ENCODE measurements at regions not wholly inside any gene's neighbourhood (a gene's known extent, or its start where the extent isn't known, plus 50 kb on each side); places are given as distances from the start of the nearest gene placed in this dataset.

DNA sequence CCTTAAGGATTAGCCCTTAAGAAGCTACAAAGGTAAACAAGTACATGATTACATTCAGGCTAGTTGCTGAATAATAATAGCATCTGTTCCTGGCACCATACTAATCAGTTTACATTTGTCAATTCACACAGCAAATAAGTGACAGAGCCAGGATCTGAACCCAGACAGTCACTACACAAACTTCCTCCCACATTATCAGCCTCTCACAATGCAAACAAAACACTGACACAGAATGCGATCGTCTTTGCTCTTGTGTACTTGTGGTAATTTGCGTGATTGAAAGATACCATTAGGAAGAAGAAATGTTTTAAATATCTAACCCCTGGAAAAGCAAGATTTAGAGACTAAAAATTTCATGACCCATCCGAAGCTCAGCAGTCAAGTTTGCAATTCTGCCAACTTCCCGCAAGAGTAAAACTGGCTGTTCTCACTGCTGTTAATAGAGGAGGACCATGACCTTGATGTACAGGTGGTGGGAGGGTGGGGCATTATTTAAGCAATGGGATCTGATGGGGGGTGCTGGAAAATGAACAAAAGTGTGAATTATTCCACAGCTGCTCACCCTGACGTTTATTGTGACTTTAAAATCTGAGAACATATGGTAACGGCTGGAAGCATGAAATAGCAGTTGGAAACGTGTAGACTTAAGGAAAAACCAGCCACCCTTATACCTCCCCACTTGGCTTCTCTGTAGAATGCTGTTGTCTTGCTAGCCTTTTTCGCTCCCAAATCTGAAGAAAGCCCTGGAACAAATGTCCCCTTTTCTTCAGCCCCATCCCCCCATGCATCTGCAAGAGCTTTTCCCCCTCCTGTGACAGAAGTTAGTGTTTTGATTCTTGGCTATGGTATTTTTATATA lies 95.3 kb upstream of the ARMC2 start:
- peak in 1 of 2 experiments; percentile 39 for DNase-seq

DNA sequence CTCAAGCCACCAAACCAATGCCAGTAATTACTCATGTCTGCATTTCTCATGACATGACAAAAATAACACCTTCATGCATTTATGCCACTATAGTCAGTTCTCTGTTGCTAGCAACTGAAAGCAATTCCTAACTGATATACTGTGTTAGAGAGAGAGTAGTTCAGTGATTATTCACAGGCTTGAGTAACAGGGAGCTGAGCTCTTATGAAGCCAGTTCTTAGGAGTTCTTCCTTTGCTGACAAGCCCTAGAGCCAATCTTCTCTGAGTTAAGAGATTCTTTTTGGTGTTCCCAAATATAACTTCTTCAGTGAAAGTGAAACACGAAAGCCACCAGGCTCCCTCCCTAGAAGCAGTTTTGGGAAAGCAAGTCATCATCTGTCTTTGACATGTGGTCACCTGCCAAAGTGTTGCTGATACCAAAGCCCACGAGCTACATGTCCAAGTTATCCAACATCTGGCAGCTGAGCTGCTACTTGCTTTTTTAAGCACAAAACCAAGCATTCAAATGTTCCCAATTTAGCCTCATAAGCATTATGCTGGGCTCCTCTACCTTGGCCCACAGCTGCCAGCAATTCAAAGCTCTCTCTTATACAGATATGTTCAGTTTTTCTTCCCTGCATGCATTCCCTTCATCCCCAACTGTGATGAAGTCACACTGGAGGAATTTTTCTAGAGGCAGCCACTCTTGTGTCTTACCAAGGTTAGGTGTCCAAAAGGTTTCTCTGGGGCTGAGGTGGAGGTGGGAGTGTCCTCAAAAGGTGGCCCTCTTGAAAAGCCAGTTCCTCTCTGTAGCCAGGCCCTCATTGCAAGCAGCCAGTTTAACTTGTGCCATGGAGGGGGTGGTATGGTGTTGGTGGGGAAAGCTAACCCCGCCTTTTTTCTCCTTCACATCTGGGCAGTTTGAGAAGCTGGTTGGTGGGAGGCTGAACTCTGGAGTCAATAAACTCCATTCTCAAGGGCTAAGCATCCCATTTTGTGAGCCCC lies 92.7 kb upstream of the ARMC2 start:
- no peak for DNase-seq

DNA sequence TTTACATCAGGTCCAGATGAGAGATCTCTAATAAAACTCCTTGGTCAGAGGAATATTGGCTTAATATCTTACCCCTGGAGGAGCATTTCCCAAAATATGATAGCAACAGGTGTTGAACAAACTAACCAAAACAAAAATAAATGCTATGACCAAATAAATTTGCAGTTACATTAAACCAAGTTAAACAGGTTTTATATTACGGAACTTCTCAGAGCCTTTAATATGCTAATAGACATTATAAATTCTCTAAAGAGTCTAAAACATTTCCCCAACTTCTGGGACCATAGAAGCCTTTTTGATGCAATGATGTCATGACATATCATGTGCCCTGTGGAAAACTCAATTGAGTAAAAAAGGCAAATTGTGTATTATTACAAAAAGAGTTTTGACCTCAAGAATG lies 90.9 kb upstream of the ARMC2 start:
- DNase-seq: no peak

- DNase-seq: no peak
Observed at GRCh38 chr6:108758884-108759283, 89.3 kb upstream of the ARMC2 start.

GRCh38 chr6:108760126-108761050 lies 87.8 kb upstream of the ARMC2 start:
- DNase-seq: no peak

DNA sequence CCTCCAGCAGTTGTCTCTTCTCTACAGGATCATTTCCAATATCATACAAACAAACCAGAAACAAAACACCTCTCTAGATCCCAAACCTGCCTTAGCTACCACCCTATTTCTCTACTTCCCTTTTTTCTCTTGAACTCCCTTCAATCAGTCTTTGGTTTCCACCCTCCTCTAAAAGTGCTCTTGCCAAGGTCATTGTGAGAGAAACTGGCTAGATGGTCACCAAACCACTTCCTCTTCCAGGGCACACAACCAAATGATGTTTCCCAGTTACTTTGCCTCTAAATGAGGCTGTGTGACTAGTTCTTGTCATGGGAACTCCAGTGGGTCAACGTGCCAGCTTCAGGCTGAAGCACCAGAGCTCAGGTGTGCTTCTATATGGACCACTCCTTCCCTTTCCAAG lies 85.8 kb upstream of the ARMC2 start:
- no peak for DNase-seq

DNA sequence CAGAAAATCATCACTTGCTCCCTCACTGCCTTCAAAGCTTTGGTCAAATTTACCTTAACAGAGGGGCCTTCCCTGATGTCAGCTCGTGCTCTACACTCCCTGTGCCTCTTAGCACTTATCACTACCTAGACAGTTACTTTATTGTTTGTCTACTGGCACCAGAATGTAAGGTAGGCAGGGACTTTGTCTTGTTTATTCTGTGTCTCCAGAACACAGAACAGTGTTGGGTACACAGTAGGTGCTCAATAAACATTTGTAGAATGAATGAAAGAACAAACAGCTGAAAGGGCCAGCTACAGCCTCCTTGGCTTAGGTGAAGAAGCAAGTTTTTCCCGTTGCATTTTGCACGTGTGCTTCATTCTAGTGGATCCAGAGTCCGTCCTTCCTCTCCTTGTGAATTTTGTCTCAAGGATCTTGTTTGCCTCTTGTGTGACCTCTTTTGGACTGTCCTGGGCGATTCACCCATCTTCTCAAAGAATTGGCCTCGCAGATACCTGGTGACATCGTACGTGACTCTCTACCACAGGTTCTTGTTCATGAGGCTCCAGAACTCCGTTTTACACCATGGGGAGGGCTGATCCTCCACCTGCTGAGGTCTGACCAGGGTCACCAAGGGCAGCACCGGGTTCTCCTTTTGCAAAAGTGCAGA lies 84.2 kb upstream of the ARMC2 start:
- no peak for DNase-seq

DNA sequence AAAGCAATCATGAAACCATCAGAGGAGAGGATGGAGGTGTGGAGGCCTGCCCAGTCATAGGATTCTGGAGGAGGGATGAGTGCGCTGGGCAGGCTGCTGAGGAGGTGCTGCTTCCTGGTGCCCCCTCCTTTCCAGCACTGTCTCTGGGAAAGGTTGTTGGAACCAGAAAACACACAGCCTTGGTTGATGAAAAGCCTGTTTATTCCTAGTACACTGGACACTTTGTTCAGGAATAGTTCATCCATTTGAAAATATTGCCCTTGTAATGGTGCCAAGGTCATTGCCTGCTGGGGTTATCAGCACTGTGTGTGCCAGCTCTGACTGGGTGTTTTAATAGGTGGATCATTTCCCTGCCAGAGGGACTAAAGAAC lies 83.7 kb upstream of the ARMC2 start:
- no peak for DNase-seq

- no peak for DNase-seq
Observed at GRCh38 chr6:108765495-108765894, 82.7 kb upstream of the ARMC2 start.

- no peak for DNase-seq
Observed at GRCh38 chr6:108766419-108766818, 81.8 kb upstream of the ARMC2 start.

DNA sequence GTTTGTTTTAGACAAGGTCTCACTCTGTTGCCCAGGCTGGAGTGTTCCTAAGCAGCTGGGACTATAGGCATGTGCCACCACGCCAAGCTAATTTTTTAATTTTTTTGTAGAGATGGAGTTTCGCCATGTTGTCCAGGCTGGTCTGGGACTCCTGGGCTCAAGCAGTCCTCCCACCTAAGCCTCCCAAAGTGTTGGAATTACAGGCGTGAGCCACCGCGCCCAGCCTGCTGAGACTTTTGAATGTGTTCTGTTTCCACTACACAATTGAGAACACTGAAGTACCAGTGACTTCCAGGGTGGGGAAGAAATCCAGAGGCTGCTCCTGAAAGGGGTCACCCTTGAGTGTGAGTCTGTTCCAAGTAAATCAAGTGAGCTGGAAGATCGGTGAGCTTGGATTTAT lies 81.3 kb upstream of the ARMC2 start:
- DNase-seq: no peak

- no peak for DNase-seq
Observed at GRCh38 chr6:108767418-108768165, 80.6 kb upstream of the ARMC2 start.

DNA sequence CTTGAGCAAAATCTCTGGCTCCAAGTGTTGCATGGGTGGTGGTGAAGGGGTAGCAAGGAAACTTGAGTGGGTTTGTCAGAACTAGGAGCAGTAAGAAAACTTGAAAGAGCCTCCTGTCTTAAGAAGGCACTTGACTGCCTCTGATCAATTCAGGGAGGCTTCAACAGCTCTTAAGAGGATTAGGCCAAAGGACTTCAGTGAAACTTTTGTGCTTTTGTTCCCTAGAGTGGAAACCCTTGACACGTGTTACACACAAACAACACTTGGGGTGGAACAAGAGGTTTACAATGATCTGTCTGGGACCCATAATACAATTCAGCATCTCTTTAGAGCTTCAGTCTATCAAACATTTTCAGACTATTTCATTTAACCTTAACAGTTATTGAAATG lies 80.1 kb upstream of the ARMC2 start:
- no peak for DNase-seq

- no peak for DNase-seq
Observed at GRCh38 chr6:108768792-108769524, 79.3 kb upstream of the ARMC2 start.

GRCh38 chr6:108771421-108771820 lies 76.8 kb upstream of the ARMC2 start:
- no peak for DNase-seq

DNA sequence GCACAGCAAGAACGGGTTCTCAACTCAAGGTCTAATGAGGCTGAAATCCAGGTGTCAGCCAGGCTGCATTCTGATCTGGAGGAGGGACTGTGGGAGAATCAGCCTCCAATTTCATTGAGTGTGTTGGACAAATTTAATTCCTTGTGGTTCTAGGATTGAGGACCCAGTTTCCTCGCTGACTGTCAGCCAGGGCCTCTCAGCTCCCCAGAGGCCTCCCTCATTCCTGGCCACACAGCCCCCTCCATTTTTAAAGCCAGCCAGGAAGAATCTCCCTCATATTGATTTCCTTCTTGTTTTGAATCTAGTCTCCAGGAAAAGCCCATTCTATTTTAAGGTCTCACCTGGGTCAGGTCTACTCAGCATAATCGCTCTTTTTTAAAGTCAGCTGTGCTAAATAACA lies 73.7 kb upstream of the ARMC2 start:
- no peak for DNase-seq

- DNase-seq: no peak
Observed at GRCh38 chr6:108777536-108777935, 70.7 kb upstream of the ARMC2 start.

GRCh38 chr6:108778421-108779186 lies 69.6 kb upstream of the ARMC2 start:
- no peak for DNase-seq

DNA sequence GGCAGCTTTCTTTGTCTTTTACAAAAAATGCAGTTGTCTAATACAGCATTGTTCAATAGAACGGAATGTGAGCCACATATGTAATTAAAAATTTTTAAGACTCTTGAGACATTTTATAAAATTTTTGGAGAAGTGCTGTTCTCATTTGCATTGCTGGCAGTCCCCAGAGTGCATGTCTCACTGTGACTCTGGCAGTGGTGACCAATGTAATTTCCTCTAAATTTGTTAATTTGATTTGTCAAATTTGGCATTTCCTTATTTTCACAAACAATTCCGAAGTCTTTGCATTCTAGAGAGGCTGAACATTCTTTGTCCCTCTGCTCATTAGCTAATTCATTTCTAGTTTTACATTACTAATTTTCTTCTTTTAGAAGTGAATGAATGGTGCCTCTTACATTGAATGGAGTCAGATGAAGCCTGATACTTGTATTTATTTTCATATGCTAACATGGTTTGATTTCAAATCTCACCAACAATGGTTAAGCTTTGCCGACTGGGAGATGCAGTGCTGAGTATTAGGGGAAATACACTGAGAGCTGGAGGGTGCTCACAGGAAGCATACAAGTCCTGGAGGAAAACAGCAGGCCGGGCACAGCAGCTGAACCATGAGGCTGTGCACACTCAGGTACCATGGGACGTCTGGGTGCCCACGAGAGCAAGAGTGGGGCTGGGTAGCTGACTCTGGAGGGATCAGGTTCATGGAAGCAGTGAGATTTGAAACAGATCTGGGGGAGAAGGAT lies 68.5 kb upstream of the ARMC2 start:
- no peak for DNase-seq
